SK-N-SH (cell line): ENCODE measurements at regions not wholly inside any gene's neighbourhood (a gene's known extent, or its start where the extent isn't known, plus 50 kb on each side); places are given as distances from the start of the nearest gene placed in this dataset.

ENCODE experiments used
- CTCF ChIP-seq: fragments of 200-600 bp; sonication (generic); IDR thresholded peaks from 2 replicates; pipeline ENCODE4 v1.6.1; 2017; ENCODE audit warnings: antibody characterized with exemption, mild to moderate bottlenecking, moderate library complexity
- EP300 ChIP-seq, 2 experiments: IDR thresholded peaks; 2 replicates each; pipeline versions ENCODE4 v1.4.0 to v1.6.1; 2012; ENCODE audit warnings: borderline replicate concordance in 1 of 2, low read depth in 1 of 2, low read length in 1 of 2
- MAX ChIP-seq: IDR thresholded peaks from 2 replicates; pipeline ENCODE4 v1.4.0; 2012; ENCODE audit warnings: low read depth
- POLR2AphosphoS5 ChIP-seq: IDR thresholded peaks from 2 replicates; pipeline ENCODE4 v1.6.1; 2012; ENCODE audit warnings: low read depth, low read length
- REST ChIP-seq: IDR thresholded peaks from 2 replicates; pipeline ENCODE4 v1.6.1; 2012; ENCODE audit warnings: mild to moderate bottlenecking, low read depth, low read length, moderate library complexity
- SIN3A ChIP-seq: IDR thresholded peaks from 2 replicates; pipeline ENCODE4 v1.6.1; 2012; ENCODE audit warnings: low read depth, mild to moderate bottlenecking, low read length, moderate library complexity, borderline replicate concordance
- USF2 ChIP-seq: fragments of 150-350 bp; IDR thresholded peaks from 2 replicates; pipeline ENCODE4 v1.6.1; 2017; ENCODE audit warnings: antibody characterized with exemption, low read length, low read depth, borderline replicate concordance

- TF ChIP-seq USF2 (no peak), EP300 (IDR thresholded peaks at IDR 0.05; ENCODE audit: borderline replicate concordance in 1 of 2, low read depth in 1 of 2, low read length in 1 of 2) (no peak), CTCF (peak; percentile 55), POLR2AphosphoS5 (no peak), MAX (no peak), REST (no peak), SIN3A (no peak)
These were observed 594.9 kb downstream of the REEP3 start for GRCh38 chr10:64115908-64116643.
